ENCODE measurements at regions not wholly inside any gene's neighbourhood (a gene's known extent, or its start where the extent isn't known, plus 50 kb on each side); places are given as distances from the start of the nearest gene placed in this dataset.

DNA sequence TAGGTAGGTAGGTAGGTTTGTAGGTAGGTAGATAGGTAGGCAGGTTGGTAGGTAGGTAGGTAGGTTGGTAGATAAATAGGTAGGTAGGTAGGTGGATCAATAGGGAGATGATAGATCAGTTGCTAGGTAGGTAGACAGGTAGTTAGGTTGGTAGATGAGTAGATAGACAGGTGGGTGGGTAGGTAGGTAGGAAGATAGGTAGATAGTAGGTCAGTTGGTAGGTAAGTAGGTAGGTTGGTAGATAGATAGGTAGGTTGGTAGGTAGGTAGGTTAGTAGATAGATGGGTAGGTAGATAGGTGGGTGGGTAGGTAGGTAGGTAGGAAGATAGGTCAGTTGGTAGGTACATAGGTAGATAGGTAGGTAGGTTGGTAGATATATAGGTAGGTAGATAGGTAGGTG, 72.0 kb upstream of the PDE10A start:
- no peaks in the 10 kb centered on the region for H3K79me2 ChIP-seq (ENCODE audit: low read length)
- BruUV-seq (replicated peaks) = no TSS peak
- no peak for DNase-seq
- H3F3A ChIP-seq (ENCODE audit: low read length, unreplicated experiment) = no peaks in the 10 kb centered on the region
- H2AFZ ChIP-seq (ENCODE audit: low read length) = no peak overlapping the region
- H3K27ac ChIP-seq (ENCODE audit: low read length) = no peak overlapping the region
- no peak overlapping the region for H3K4me2 ChIP-seq (ENCODE audit: low read length)
- no peaks in the 10 kb centered on the region for H3K4me1 ChIP-seq (ENCODE audit: insufficient read depth, low read length)
- H3K27me3 ChIP-seq (ENCODE audit: low read length) = no peaks in the 10 kb centered on the region
- no peaks in the 10 kb centered on the region for H4K20me1 ChIP-seq (ENCODE audit: low read length)
- POLR2A ChIA-PET (ENCODE audit: unreplicated experiment) = no interaction called here
- H3K9ac ChIP-seq (ENCODE audit: low read length) = no peak overlapping the region
- CTCF ChIA-PET = no interaction called here
- intact Hi-C loops (cut with micrococcal nuclease) = no loop called here
- H3K36me3 ChIP-seq (ENCODE audit: low read depth, low read length) = no peaks in the 10 kb centered on the region
- ATAC-seq = no peak
- H3K9me2 ChIP-seq (replicated peaks; ENCODE audit: low read length) = no peaks in the 10 kb centered on the region
- H3K4me3 ChIP-seq (ENCODE audit: low read length) = no peak overlapping the region
- no peaks in the 10 kb centered on the region for H3K9me3 ChIP-seq (ENCODE audit: low read length)
- no peak for TF ChIP-seq EZH2 (IDR thresholded peaks at IDR 0.05; ENCODE audit: low read length, unreplicated experiment)
- TF ChIP-seq, protein P1, sequence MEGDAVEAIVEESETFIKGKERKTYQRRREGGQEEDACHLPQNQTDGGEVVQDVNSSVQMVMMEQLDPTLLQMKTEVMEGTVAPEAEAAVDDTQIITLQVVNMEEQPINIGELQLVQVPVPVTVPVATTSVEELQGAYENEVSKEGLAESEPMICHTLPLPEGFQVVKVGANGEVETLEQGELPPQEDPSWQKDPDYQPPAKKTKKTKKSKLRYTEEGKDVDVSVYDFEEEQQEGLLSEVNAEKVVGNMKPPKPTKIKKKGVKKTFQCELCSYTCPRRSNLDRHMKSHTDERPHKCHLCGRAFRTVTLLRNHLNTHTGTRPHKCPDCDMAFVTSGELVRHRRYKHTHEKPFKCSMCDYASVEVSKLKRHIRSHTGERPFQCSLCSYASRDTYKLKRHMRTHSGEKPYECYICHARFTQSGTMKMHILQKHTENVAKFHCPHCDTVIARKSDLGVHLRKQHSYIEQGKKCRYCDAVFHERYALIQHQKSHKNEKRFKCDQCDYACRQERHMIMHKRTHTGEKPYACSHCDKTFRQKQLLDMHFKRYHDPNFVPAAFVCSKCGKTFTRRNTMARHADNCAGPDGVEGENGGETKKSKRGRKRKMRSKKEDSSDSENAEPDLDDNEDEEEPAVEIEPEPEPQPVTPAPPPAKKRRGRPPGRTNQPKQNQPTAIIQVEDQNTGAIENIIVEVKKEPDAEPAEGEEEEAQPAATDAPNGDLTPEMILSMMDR (conservative IDR thresholded peaks at IDR 0.05; ENCODE audit: low read depth, low read length) = no peak
- TF ChIP-seq EZH2phosphoT487 (IDR thresholded peaks at IDR 0.05; ENCODE audit: borderline replicate concordance, low read length) = no peak

DNA sequence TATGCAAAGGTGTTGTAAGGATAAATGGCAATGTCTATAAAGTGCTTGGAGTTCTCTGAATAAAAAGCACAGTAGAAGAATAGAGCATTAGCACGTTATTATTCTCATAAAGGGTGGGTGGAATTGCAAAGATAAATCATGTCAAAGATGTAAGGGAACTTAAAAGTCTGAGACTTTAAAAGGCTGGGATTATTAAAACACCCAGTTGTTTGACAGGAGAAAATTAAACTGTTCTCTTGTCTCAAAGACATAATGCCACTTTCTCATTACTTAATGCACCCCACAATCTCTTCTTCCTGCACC, 70.4 kb upstream of the PDE10A start:
- Histone ChIP-seq H3K4me3 (ENCODE audit: low read length) (no peak overlapping the region), H3K27me3 (ENCODE audit: low read length) (no peaks in the 10 kb centered on the region), H4K20me1 (ENCODE audit: low read length) (no peaks in the 10 kb centered on the region), H3K9ac (ENCODE audit: low read length) (no peak overlapping the region), H3K9me2 (replicated peaks; ENCODE audit: low read length) (no peaks in the 10 kb centered on the region), H3K4me2 (ENCODE audit: low read length) (no peak overlapping the region), H3K79me2 (ENCODE audit: low read length) (no peaks in the 10 kb centered on the region), H3K9me3 (ENCODE audit: low read length) (no peaks in the 10 kb centered on the region), H2AFZ (ENCODE audit: low read length) (no peak overlapping the region), H3F3A (ENCODE audit: low read length, unreplicated experiment) (no peaks in the 10 kb centered on the region), H3K27ac (ENCODE audit: low read length) (no peak overlapping the region), H3K36me3 (ENCODE audit: low read depth, low read length) (no peaks in the 10 kb centered on the region), H3K4me1 (ENCODE audit: insufficient read depth, low read length) (no peaks in the 10 kb centered on the region)
- no peak for DNase-seq
- POLR2A ChIA-PET (ENCODE audit: unreplicated experiment) = no interaction called here
- TF ChIP-seq EZH2 (IDR thresholded peaks at IDR 0.05; ENCODE audit: low read length, unreplicated experiment) = no peak
- TF ChIP-seq EZH2phosphoT487 (IDR thresholded peaks at IDR 0.05; ENCODE audit: borderline replicate concordance, low read length) = no peak
- TF ChIP-seq, protein P1 (conservative IDR thresholded peaks at IDR 0.05; ENCODE audit: low read depth, low read length) = no peak
- intact Hi-C loops (cut with micrococcal nuclease) = no loop called here
- BruUV-seq (replicated peaks) = no TSS peak
- no peak for ATAC-seq
- CTCF ChIA-PET = no interaction called here

DNA sequence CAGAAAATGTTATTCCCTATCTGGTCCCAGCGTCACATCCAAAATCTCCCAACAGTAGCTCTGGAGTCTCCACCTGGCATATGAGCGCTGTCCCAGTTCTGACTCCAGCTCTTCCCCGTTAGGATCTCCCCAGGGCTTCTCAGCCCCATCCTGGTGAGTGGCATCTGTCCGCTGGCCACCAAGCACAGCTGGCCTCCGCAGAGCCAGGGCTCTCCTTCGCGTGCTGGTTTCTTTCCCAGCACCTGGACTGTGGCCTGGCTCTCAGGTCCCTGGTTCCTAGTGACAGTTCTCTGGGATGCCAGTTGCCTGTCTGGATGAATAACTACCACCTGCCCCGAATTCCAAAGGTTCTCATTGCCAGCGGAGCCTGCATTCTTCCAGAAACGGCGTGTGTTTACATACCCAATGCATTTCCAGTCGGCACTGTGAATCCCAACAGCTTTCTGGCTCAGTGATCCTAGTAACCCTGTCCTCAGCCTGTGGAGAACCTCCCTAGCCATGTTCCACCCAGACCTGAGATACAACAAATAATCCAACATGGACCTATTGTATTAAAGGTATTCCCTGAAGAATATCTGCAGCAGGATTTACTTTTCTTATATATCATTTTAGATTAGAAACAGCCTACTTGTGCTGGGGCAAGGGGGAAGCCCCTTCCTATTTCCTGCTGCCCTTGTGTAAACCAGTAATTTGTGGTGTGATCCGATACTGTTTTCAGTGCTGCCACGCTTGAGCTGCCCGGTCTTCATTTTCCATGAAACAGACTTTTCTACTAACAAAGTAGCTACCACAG, 69.9 kb upstream of the PDE10A start:
- no peaks in the 10 kb centered on the region for H4K20me1 ChIP-seq (ENCODE audit: low read length)
- no peaks in the 10 kb centered on the region for H3K36me3 ChIP-seq (ENCODE audit: low read depth, low read length)
- H3K9me3 ChIP-seq (ENCODE audit: low read length) = no peaks in the 10 kb centered on the region
- CTCF ChIA-PET = no interaction called here
- no peak overlapping the region for H2AFZ ChIP-seq (ENCODE audit: low read length)
- H3K9ac ChIP-seq (ENCODE audit: low read length) = no peak overlapping the region
- no peaks in the 10 kb centered on the region for H3F3A ChIP-seq (ENCODE audit: low read length, unreplicated experiment)
- H3K79me2 ChIP-seq (ENCODE audit: low read length) = no peaks in the 10 kb centered on the region
- TF ChIP-seq EZH2phosphoT487 (IDR thresholded peaks at IDR 0.05; ENCODE audit: borderline replicate concordance, low read length) (no peak), EZH2 (IDR thresholded peaks at IDR 0.05; ENCODE audit: low read length, unreplicated experiment) (no peak)
- TF ChIP-seq, protein P1 (conservative IDR thresholded peaks at IDR 0.05; ENCODE audit: low read depth, low read length) = no peak
- H3K27ac ChIP-seq (ENCODE audit: low read length) = no peak overlapping the region
- intact Hi-C loops (cut with micrococcal nuclease) = no loop called here
- H3K27me3 ChIP-seq (ENCODE audit: low read length) = no peaks in the 10 kb centered on the region
- BruUV-seq (replicated peaks) = no TSS peak
- H3K4me1 ChIP-seq (ENCODE audit: insufficient read depth, low read length) = no peaks in the 10 kb centered on the region
- no peaks in the 10 kb centered on the region for H3K9me2 ChIP-seq (replicated peaks; ENCODE audit: low read length)
- H3K4me3 ChIP-seq (ENCODE audit: low read length) = no peak overlapping the region
- H3K4me2 ChIP-seq (ENCODE audit: low read length) = no peak overlapping the region
- no peak for DNase-seq
- POLR2A ChIA-PET (ENCODE audit: unreplicated experiment) = no interaction called here
- no peak for ATAC-seq
